Ovary (tissue), 3 donors: ENCODE measurements at regions not wholly inside any gene's neighbourhood (a gene's known extent, or its start where the extent isn't known, plus 50 kb on each side); places are given as distances from the start of the nearest gene placed in this dataset.

Experiments
- CTCF ChIP-seq, 3 donors: fragments of 450-650 bp in 2 of 3; fragments of 200-600 bp in 1 of 3; IDR thresholded peaks; one replicate each; pipeline versions ENCODE4 v1.5.1 to v1.8.0; 2016 to 2022; ENCODE audit warnings: antibody characterized with exemption in 3 of 3, mild to moderate bottlenecking in 1 of 3
- EP300 ChIP-seq: sonication (generic); formaldehyde crosslinking; IDR thresholded peaks from one replicate; pipeline ENCODE4 v1.6.1; 2017; ENCODE audit warnings: antibody characterized with exemption
- POLR2A ChIP-seq: fragments of 450-650 bp; IDR thresholded peaks from one replicate; pipeline ENCODE4 v1.6.1; 2017; ENCODE audit warnings: antibody characterized with exemption, mild to moderate bottlenecking, moderate library complexity
- donor health status: DM: no; HTN: no; CAD: no.

DNA sequence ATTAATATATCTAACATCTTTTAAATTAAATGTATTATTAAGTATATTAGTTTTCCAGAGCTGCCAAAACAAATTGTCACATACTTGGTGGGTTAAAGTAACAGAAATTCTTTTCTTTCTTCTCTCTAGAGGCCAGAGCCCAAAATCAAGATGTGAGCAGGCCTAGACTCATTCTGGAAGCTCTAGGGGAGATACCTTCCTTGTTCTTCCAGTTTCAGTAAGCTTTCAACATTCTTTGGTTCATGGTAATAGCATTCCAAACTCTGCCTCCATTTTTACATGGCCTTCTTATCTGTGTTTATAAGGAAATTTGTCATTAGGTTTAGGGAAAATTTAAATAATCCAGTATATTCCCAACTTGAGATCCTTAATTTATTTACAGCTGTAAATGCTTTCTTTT is 1054.6 kb upstream of the GBE1 start:
- TF ChIP-seq CTCF (IDR thresholded peaks at IDR 0.05), result no peak
- TF ChIP-seq EP300, result no peak
- no peak for TF ChIP-seq POLR2A
